Natural killer cell (primary cell): ENCODE measurements at regions not wholly inside any gene's neighbourhood (a gene's known extent, or its start where the extent isn't known, plus 50 kb on each side); places are given as distances from the start of the nearest gene placed in this dataset.

ENCODE experiments used
- ATAC-seq, 3 donors: fragments of 150-1000 bp in 2 of 3; fragments of 200-7000 bp in 1 of 3; cut with Tn5 transposase; 1 replicate in 1 of 3; 2 replicates in 2 of 3; pipeline ENCODE4 v1.10.0; 2021; ENCODE audit warnings: mild to moderate bottlenecking in 2 of 3, moderate library complexity in 2 of 3
- DNase-seq, 2 donors: peaks; one replicate each; pipeline versions ENCODE4 v3.0.0 to v3.0.0-alpha.2; 2013 to 2021; ENCODE audit warnings: mixed read lengths in 1 of 2
- H3K27ac ChIP-seq: one replicate; pipeline ENCODE4 v1.5.1; 2013; ENCODE audit warnings: mild to moderate bottlenecking, low read length
- H3K27me3 ChIP-seq: one replicate; pipeline ENCODE4 v1.6.1; 2013; ENCODE audit warnings: low read length; ENCODE audit not compliant: control insufficient read depth, insufficient read depth
- H3K36me3 ChIP-seq: one replicate; pipeline ENCODE4 v1.6.1; 2013; ENCODE audit warnings: low read length; ENCODE audit not compliant: control insufficient read depth, insufficient read depth
- H3K4me1 ChIP-seq: one replicate; pipeline ENCODE4 v1.6.1; 2013; ENCODE audit warnings: low read length; ENCODE audit not compliant: control insufficient read depth, insufficient read depth
- H3K4me3 ChIP-seq: one replicate; pipeline ENCODE4 v1.5.1; 2013; ENCODE audit warnings: low read length
- H3K9me3 ChIP-seq: one replicate; pipeline ENCODE4 v1.6.1; 2013; ENCODE audit warnings: low read length; ENCODE audit not compliant: control insufficient read depth, insufficient read depth
- H3K27ac Mint-ChIP-seq, 2 donors: one replicate each; pipeline ENCODE4 v1.8.0; 2022; ENCODE audit warnings: mild to moderate bottlenecking in 2 of 2, mixed read lengths in 2 of 2, moderate library complexity in 1 of 2
- H3K27me3 Mint-ChIP-seq, 2 donors: one replicate each; pipeline ENCODE4 v1.8.0; 2022; ENCODE audit warnings: low read depth in 2 of 2, mixed read lengths in 2 of 2
- H3K36me3 Mint-ChIP-seq: one replicate; pipeline ENCODE4 v1.8.0; 2022; ENCODE audit warnings: mixed read lengths
- H3K4me1 Mint-ChIP-seq, 2 donors: one replicate each; pipeline ENCODE4 v1.8.0; 2022; ENCODE audit warnings: mixed read lengths in 2 of 2
- H3K4me3 Mint-ChIP-seq: one replicate; pipeline ENCODE4 v1.8.0; 2022; ENCODE audit warnings: mild to moderate bottlenecking, moderate library complexity, mixed read lengths
- H3K9me3 Mint-ChIP-seq, 2 donors: one replicate each; pipeline ENCODE4 v1.8.0; 2022; ENCODE audit warnings: mixed read lengths in 2 of 2
- WGBS: methylation state at CpG from one replicate; pipeline ENCODE4 v1.1.7; 2013; ENCODE audit warnings: missing lambda C conversion rate; ENCODE audit not compliant: insufficient coverage; 5-methylcytosine and 5-hydroxymethylcytosine counted together
- intact Hi-C: fragments of 100-400 bp; cut with micrococcal nuclease; formaldehyde crosslinking; loops from one replicate; pipeline ENCODE4 v1.14.2; 2022
- TF ChIP-seq, protein P1 (sequence below): fragments of 200-600 bp; IDR thresholded peaks from one replicate; pipeline ENCODE4 v1.8.0; 2022; ENCODE audit warnings: antibody characterized with exemption

DNA sequence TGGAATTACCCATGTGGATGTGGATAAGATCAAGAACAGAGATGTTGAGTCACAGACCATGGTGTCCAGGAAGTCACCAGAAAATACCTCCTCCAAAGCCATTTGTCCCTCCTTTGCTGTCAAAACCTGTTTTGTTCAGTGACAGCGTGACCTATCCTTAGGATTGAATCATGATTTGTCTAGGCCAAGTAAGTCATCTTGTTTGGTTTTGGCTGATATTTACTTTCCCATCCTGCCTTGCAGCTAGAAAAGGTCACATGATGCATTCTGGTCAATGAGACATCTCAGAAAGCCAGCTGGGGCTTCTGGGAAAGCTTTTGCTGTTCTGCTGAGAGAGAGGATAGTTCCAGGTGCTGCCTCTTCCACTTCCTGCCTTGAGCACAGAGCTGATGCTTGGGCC lies 225.3 kb upstream of the ZMIZ1 start:
- no peaks in the 10 kb centered on the region for H3K36me3 Mint-ChIP-seq
- H3K4me1 ChIP-seq = no peaks in the 10 kb centered on the region
- no peak overlapping the region for H3K27ac Mint-ChIP-seq
- WGBS = 95% methylated on average over 1 of the region's 1 CpG
- H3K4me3 ChIP-seq = no peak overlapping the region
- no peaks in the 10 kb centered on the region for H3K9me3 ChIP-seq
- H3K9me3 Mint-ChIP-seq = no peaks in the 10 kb centered on the region
- no peak overlapping the region for H3K4me3 Mint-ChIP-seq
- no peak overlapping the region for H3K27ac ChIP-seq
- H3K27me3 ChIP-seq = no peaks in the 10 kb centered on the region
- no peaks in the 10 kb centered on the region for H3K36me3 ChIP-seq
- DNase-seq (no peak), ATAC-seq (no peak)
- intact Hi-C loops = no loop called here
- no peaks in the 10 kb centered on the region for H3K4me1 Mint-ChIP-seq
- TF ChIP-seq, protein P1, sequence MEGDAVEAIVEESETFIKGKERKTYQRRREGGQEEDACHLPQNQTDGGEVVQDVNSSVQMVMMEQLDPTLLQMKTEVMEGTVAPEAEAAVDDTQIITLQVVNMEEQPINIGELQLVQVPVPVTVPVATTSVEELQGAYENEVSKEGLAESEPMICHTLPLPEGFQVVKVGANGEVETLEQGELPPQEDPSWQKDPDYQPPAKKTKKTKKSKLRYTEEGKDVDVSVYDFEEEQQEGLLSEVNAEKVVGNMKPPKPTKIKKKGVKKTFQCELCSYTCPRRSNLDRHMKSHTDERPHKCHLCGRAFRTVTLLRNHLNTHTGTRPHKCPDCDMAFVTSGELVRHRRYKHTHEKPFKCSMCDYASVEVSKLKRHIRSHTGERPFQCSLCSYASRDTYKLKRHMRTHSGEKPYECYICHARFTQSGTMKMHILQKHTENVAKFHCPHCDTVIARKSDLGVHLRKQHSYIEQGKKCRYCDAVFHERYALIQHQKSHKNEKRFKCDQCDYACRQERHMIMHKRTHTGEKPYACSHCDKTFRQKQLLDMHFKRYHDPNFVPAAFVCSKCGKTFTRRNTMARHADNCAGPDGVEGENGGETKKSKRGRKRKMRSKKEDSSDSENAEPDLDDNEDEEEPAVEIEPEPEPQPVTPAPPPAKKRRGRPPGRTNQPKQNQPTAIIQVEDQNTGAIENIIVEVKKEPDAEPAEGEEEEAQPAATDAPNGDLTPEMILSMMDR = no peak
- peaks cover 23 to 26% of the 10 kb centered on the region in 2 donors for H3K27me3 Mint-ChIP-seq

DNA sequence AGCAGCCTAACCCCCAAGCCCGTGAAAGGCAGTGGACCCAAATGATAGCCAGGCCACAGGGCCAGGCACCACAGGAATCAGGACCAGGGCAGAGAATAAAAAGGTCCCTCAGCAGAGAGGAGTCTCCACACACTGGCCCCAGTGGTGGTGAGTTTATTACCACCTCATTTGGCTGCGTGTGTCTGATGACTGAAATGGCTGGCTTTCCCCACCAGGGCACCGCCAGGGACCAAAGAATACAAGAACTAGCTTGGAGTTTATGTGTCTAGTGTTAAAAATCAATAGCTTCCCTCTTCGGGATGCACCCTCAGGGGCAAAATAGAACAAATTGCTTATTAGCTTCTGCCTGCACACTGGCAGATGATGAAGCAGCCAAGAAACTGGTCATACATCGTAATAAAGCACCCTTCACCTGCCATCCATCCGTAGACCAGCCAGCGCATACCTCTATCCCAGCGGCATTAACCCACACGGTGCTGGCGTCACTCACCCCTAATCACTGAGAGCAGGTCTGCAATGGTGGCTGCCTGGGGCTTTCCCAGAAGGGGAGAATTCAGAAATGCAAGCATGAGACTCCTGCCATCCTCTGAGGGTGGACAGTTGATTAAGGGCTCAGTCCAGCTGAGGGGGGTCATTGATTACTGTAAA lies 223.7 kb upstream of the ZMIZ1 start:
- Histone ChIP-seq H3K4me3 (no peak overlapping the region), H3K9me3 (no peaks in the 10 kb centered on the region), H3K27ac (no peak overlapping the region), H3K4me1 (no peaks in the 10 kb centered on the region), H3K36me3 (no peaks in the 10 kb centered on the region), H3K27me3 (no peaks in the 10 kb centered on the region)
- no peaks in the 10 kb centered on the region for H3K36me3 Mint-ChIP-seq
- no peaks in the 10 kb centered on the region for H3K9me3 Mint-ChIP-seq
- TF ChIP-seq, protein P1 = no peak
- H3K4me3 Mint-ChIP-seq = no peak overlapping the region
- intact Hi-C loops = no loop called here
- H3K27me3 Mint-ChIP-seq = peaks cover 18 to 21% of the 10 kb centered on the region in 2 donors
- H3K4me1 Mint-ChIP-seq = no peaks in the 10 kb centered on the region
- DNase-seq (no peak), ATAC-seq (no peak)
- 78% methylated on average over 10 of the region's 10 CpGs for WGBS
- no peak overlapping the region for H3K27ac Mint-ChIP-seq

DNA sequence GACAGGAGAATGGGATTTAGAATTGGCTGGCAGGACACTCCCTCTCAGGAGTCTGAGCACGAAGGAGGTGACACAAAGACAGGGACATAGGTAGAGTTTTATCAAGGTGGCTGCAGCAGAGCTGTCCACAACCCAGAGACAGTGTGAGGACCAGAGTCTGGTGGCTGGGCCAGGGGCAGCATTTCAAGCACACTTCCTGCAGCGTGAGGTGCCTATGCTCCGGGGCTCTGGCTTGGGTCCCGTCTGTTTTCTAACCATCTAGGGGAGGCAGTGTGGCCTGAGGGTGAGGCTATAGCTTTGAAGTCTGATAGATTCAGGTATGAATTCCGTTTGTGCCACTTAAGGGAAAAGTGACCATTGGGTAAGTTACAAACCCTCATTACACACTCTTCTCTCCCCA lies 222.7 kb upstream of the ZMIZ1 start:
- no peaks in the 10 kb centered on the region for H3K9me3 ChIP-seq
- no peak for DNase-seq
- Mint-ChIP-seq H3K4me3 (no peak overlapping the region), H3K27ac (no peak overlapping the region), H3K36me3 (no peaks in the 10 kb centered on the region), H3K27me3 (peaks cover 13 to 14% of the 10 kb centered on the region in 2 donors), H3K4me1 (no peaks in the 10 kb centered on the region), H3K9me3 (no peaks in the 10 kb centered on the region)
- no peak overlapping the region for H3K27ac ChIP-seq
- WGBS = 75% methylated on average over 4 of the region's 5 CpGs
- ATAC-seq = no peak
- H3K27me3 ChIP-seq = no peaks in the 10 kb centered on the region
- no peaks in the 10 kb centered on the region for H3K36me3 ChIP-seq
- TF ChIP-seq, protein P1 = no peak
- intact Hi-C loops = no loop called here
- no peaks in the 10 kb centered on the region for H3K4me1 ChIP-seq
- no peak overlapping the region for H3K4me3 ChIP-seq

DNA sequence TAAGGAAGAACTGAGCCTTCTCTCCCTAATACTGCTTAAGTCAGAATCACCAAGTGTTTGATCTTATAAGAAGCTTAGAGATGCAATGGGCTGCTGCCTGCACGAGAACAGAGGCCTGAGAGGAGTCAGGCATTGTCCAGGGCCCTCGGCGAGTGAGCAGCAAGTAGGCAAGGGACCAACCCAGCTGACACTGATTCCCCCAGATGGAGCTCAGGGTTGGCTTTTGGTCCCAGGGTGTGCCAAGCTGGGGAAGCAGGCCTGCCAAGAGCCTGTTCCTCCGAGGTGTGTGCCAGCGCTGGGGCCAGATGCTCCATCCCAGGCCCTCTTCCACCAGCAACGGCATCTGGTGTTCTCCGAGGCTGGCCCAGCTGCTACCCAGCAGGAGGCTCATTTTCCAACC lies 222.0 kb upstream of the ZMIZ1 start:
- Histone ChIP-seq H3K4me3 (no peak overlapping the region), H3K27ac (no peak overlapping the region), H3K4me1 (no peaks in the 10 kb centered on the region), H3K9me3 (no peaks in the 10 kb centered on the region), H3K36me3 (no peaks in the 10 kb centered on the region), H3K27me3 (no peaks in the 10 kb centered on the region)
- ATAC-seq = no peak
- Mint-ChIP-seq H3K27me3 (peaks cover 6 to 7% of the 10 kb centered on the region in 2 donors), H3K4me3 (no peak overlapping the region), H3K9me3 (no peaks in the 10 kb centered on the region), H3K36me3 (no peaks in the 10 kb centered on the region), H3K4me1 (no peaks in the 10 kb centered on the region), H3K27ac (no peak overlapping the region)
- TF ChIP-seq, protein P1 = no peak
- WGBS = 90% methylated on average over 7 of the region's 7 CpGs
- no peak for DNase-seq
- intact Hi-C loops = no loop called here
